Transverse colon (tissue), 4 donors: ENCODE measurements at regions not wholly inside any gene's neighbourhood (a gene's known extent, or its start where the extent isn't known, plus 50 kb on each side); places are given as distances from the start of the nearest gene placed in this dataset.
A peak's percentile ranks its signal among the peaks of the same experiment; 100 is the strongest.

Experiments
- DNase-seq: peaks from one replicate; pipeline ENCODE4 v3.0.0-alpha.2; 2019
- H3K27ac ChIP-seq, 4 donors: fragments of 200-600 bp; sonication (generic); 2 replicates each; pipeline ENCODE4 v1.5.1; 2016 to 2018; ENCODE audit warnings: inconsistent platforms in 4 of 4
- H3K27me3 ChIP-seq: fragments of 200-600 bp; sonication (generic); 2 replicates; pipeline ENCODE4 v1.5.1; 2017; ENCODE audit warnings: inconsistent platforms
- H3K36me3 ChIP-seq, 4 donors: fragments of 200-600 bp; sonication (generic); 2 replicates each; pipeline ENCODE4 v1.5.1; 2017 to 2019; ENCODE audit warnings: inconsistent platforms in 4 of 4
- H3K4me1 ChIP-seq, 4 donors: fragments of 200-600 bp; sonication (generic); 2 replicates each; pipeline ENCODE4 v1.5.1; 2017 to 2020; ENCODE audit warnings: inconsistent platforms in 4 of 4
- H3K4me3 ChIP-seq, 4 donors: fragments of 200-600 bp; sonication (generic); 1 replicate in 1 of 4; 2 replicates in 3 of 4; pipeline versions ENCODE4 v1.5.1 to v1.6.1; 2017 to 2019; ENCODE audit warnings: inconsistent platforms in 4 of 4
- H3K9me3 ChIP-seq, 2 donors: fragments of 200-600 bp; sonication (generic); 2 replicates each; pipeline ENCODE4 v1.5.1; 2017 to 2019; ENCODE audit warnings: inconsistent platforms in 2 of 2
- EP300 ChIP-seq: sonication (generic); formaldehyde crosslinking; IDR thresholded peaks from one replicate; pipeline ENCODE4 v1.6.1; 2017; ENCODE audit warnings: antibody characterized with exemption, low read depth
- POLR2A ChIP-seq: fragments of 450-650 bp; IDR thresholded peaks from one replicate; pipeline ENCODE4 v1.6.1; 2016; ENCODE audit warnings: antibody characterized with exemption, mild to moderate bottlenecking, moderate library complexity
- POLR2AphosphoS5 ChIP-seq, 3 donors: sonication (generic); formaldehyde crosslinking; IDR thresholded peaks; one replicate each; pipeline ENCODE4 v1.6.1; 2016; ENCODE audit warnings: antibody characterized with exemption in 3 of 3
- WGBS, 2 donors: methylation state at CpG; one replicate each; pipeline ENCODE4 v1.1.5; 2018; ENCODE audit warnings: low coverage in 1 of 2; 5-methylcytosine and 5-hydroxymethylcytosine counted together
- in situ Hi-C, 4 donors: fragments of 200-750 bp; cut with MboI; loops; one replicate each; pipeline versions ENCODE4 v1.15.0 to v1.15.1; 2017; ENCODE audit warnings: low sequenced_read_pairs in 3 of 4, low pct_ligation_motif_present in 1 of 4, low pct_unique_long_range_greater_than_20kb in 1 of 4
- intact Hi-C: fragments of 100-400 bp; cut with DNase I; formaldehyde crosslinking; loops from one replicate; pipeline ENCODE4 v1.15.1; 2023; ENCODE audit warnings: low total_unique reads
- TF ChIP-seq, protein P1 (sequence below), 5 experiments: fragments of 200-600 bp in 3 of 5; fragments of 450-650 bp in 2 of 5; sonication (generic) in 3 of 5; IDR thresholded peaks; 1 replicate in 2 of 5; 2 replicates in 3 of 5; pipeline ENCODE4 v1.5.1; 2016 to 2017; ENCODE audit warnings: antibody characterized with exemption in 5 of 5, inconsistent platforms in 3 of 5, mild to moderate bottlenecking in 2 of 5, moderate library complexity in 1 of 5

DNA sequence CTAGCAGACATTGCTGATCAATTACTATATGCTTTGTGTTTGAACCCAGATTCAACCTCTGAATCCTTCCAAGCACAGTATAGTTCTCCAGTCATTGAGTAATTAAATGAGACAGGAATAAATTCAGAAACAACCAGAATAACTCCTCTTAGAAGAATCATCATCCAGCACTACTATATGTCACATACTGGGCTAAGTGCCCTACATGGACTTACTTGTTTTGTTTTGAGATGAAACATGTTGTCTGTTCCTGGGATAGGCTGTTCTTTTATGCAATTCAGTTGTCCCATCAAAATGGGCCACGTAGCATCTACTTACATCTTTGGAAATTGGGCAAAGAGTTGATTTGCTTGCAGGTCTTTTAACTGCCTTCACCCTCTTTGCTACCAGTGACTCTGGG is 365.5 kb upstream of the SUCLG2 start:
- intact Hi-C loops: no loop called here
- in situ Hi-C loops: no loop called here
- WGBS, 2 donors: 67 to 100% methylated on average over 1 of the region's 1 CpG
- TF ChIP-seq, protein P1, sequence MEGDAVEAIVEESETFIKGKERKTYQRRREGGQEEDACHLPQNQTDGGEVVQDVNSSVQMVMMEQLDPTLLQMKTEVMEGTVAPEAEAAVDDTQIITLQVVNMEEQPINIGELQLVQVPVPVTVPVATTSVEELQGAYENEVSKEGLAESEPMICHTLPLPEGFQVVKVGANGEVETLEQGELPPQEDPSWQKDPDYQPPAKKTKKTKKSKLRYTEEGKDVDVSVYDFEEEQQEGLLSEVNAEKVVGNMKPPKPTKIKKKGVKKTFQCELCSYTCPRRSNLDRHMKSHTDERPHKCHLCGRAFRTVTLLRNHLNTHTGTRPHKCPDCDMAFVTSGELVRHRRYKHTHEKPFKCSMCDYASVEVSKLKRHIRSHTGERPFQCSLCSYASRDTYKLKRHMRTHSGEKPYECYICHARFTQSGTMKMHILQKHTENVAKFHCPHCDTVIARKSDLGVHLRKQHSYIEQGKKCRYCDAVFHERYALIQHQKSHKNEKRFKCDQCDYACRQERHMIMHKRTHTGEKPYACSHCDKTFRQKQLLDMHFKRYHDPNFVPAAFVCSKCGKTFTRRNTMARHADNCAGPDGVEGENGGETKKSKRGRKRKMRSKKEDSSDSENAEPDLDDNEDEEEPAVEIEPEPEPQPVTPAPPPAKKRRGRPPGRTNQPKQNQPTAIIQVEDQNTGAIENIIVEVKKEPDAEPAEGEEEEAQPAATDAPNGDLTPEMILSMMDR (IDR thresholded peaks at IDR 0.05): no peak
- TF ChIP-seq POLR2AphosphoS5 (IDR thresholded peaks at IDR 0.05) (no peak), POLR2A (no peak), EP300 (no peak)
- no peaks in the 10 kb centered on the region for H3K4me1 ChIP-seq
- no peaks in the 10 kb centered on the region for H3K36me3 ChIP-seq
- H3K9me3 ChIP-seq: no peaks in the 10 kb centered on the region
- H3K27ac ChIP-seq: no peak overlapping the region
- H3K4me3 ChIP-seq: no peak overlapping the region
- H3K27me3 ChIP-seq: no peaks in the 10 kb centered on the region
- no peak for DNase-seq

DNA sequence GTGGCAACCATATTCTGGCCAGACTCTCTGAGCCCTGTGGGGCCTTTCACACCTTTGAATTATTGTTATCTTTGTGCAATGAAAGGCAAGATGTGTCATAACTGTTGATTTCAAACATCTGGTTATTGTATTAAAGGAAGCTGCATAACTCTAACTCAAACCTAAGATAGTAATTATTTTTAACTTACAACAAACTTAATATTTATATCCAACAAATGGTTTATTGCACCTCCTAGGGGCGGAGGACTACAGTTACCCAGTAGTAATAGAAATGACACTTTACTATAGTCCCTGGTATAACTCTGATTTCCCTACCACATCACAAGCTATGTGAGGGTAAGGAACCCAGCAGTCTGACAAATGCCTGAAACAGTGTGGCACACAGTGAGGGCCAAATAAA is 363.9 kb upstream of the SUCLG2 start:
- Histone ChIP-seq H3K36me3 (no peaks in the 10 kb centered on the region), H3K4me3 (no peak overlapping the region), H3K27me3 (no peaks in the 10 kb centered on the region), H3K27ac (no peak overlapping the region), H3K4me1 (no peaks in the 10 kb centered on the region), H3K9me3 (no peaks in the 10 kb centered on the region)
- in situ Hi-C loops (no loop called here), intact Hi-C loops (no loop called here)
- no peak for TF ChIP-seq POLR2A
- TF ChIP-seq, protein P1 (IDR thresholded peaks at IDR 0.05): no peak
- no peak for TF ChIP-seq POLR2AphosphoS5 (IDR thresholded peaks at IDR 0.05)
- TF ChIP-seq EP300: no peak
- DNase-seq: no peak
- WGBS, 2 donors: 82 to 93% methylated on average over 1 of the region's 1 CpG

DNA sequence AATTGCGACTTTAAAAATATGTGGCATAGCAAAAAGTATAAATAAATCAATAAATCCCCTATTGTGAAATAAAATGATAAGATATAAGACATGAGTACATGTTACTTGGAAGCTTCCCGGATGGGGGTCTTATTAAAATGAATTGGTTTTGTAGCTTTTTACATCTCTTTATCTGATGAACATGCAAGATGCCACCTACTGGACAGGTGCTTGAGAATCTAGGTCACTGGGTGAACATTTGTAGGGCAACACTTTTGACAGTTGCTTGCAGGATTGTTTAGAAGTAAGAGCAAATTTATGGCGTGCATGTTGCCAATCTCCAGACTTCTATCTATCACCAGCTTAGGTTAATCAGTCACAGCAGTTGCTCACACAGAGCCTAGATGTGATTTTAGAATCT is 362.7 kb upstream of the SUCLG2 start:
- H3K27ac ChIP-seq: no peak overlapping the region
- in situ Hi-C loops (no loop called here), intact Hi-C loops (no loop called here)
- 57 to 79% methylated on average over 3 of the region's 3 CpGs for WGBS, 2 donors
- TF ChIP-seq POLR2A (no peak), EP300 (no peak), POLR2AphosphoS5 (IDR thresholded peaks at IDR 0.05) (no peak)
- TF ChIP-seq, protein P1 (IDR thresholded peaks at IDR 0.05): no peak
- DNase-seq: no peak
- no peaks in the 10 kb centered on the region for H3K9me3 ChIP-seq
- H3K4me3 ChIP-seq: no peak overlapping the region
- no peaks in the 10 kb centered on the region for H3K36me3 ChIP-seq
- no peaks in the 10 kb centered on the region for H3K27me3 ChIP-seq
- no peaks in the 10 kb centered on the region for H3K4me1 ChIP-seq

DNA sequence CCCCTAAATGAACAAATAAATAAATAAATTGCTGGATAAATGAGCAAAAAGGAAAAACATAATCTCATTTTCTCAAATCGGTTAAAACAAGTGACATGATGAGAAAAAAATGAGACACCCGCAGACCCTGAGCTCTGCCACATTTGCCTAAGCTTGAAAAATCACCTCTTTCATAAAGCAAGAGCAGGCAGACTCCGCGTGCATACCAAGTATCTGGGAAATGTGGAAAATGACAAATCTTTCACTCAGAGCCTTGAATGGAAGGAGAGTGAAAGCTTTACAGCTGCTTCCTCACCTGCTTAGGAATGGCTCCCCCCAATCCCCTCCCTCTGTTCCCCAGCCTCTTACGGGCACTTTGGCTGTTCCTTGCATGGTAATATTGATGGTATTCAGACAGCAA is 355.5 kb upstream of the SUCLG2 start:
- 64 to 90% methylated on average over 5 of the region's 5 CpGs for WGBS, 2 donors
- Histone ChIP-seq H3K27ac (no peak overlapping the region), H3K36me3 (no peaks in the 10 kb centered on the region), H3K4me3 (no peak overlapping the region), H3K4me1 (peaks cover 0 to 13% (median 5%) of the 10 kb centered on the region in 4 donors), H3K9me3 (no peaks in the 10 kb centered on the region), H3K27me3 (peaks cover 19% of the 10 kb centered on the region)
- in situ Hi-C loops: no loop called here
- no peak for TF ChIP-seq POLR2AphosphoS5 (IDR thresholded peaks at IDR 0.05)
- TF ChIP-seq POLR2A: no peak
- no peak for DNase-seq
- intact Hi-C loops: no loop called here

DNA sequence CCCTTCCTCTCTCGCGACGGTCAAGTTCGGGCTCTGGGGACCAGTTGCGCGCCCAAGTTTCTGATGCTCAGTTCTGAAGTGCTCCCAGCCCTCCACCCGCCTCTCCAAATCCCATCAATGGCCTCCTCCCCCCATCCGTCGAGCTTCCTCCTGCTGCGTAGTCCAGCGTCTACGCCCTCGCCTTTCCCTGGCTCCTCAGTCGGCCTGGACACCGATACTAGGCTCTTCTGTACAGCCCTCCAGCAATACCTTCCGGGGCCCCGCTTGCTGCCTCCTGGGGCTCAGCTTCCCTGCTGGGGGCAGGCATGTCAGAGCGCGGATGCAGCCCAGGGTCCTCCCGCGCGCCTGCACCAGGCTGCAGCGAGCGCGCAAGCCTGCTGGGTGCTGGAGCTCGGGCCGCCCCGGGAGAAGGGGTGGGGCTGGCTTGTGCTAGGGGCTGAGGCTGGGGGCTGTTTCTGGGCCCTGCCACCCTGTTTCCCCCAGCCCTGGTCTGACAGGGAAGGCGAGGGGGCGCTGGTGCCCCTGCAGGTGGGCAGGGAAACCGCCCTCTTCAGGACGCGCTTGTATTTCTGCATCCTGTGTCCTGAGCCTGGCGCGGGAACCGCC is 353.3 kb upstream of the SUCLG2 start:
- TF ChIP-seq, protein P1 (IDR thresholded peaks at IDR 0.05): no peak
- TF ChIP-seq POLR2A (no peak), POLR2AphosphoS5 (IDR thresholded peaks at IDR 0.05) (no peak), EP300 (no peak)
- DNase-seq: no peak
- in situ Hi-C loops: no loop called here
- no peaks in the 10 kb centered on the region for H3K9me3 ChIP-seq
- 0 to 5% methylated on average over 5 to 30 of the region's 36 CpGs for WGBS, 2 donors
- H3K4me1 ChIP-seq: peaks cover 0 to 13% (median 5%) of the 10 kb centered on the region in 4 donors
- intact Hi-C loops: no loop called here
- H3K36me3 ChIP-seq: no peaks in the 10 kb centered on the region
- peak overlapping the region in 3 of 4 donors; percentile 5 to 46 (median 27) for H3K4me3 ChIP-seq
- H3K27me3 ChIP-seq: peaks cover 19% of the 10 kb centered on the region
- no peak overlapping the region for H3K27ac ChIP-seq
